Skeletal muscle tissue (tissue), 3 donors: ENCODE measurements at regions not wholly inside any gene's neighbourhood (a gene's known extent, or its start where the extent isn't known, plus 50 kb on each side); places are given as distances from the start of the nearest gene placed in this dataset.

Experiments used
- H3K27ac ChIP-seq: one replicate; pipeline ENCODE4 v1.7.0; 2013; ENCODE audit warnings: mild to moderate bottlenecking, low read depth, low read length, inconsistent platforms
- H3K27me3 ChIP-seq, 3 donors: one replicate each; pipeline ENCODE4 v1.7.0; 2013; ENCODE audit warnings: low read length in 3 of 3; ENCODE audit not compliant: control insufficient read depth in 3 of 3, insufficient read depth in 3 of 3
- H3K36me3 ChIP-seq, 3 donors: one replicate each; pipeline ENCODE4 v1.7.0; 2013; ENCODE audit warnings: low read length in 3 of 3; ENCODE audit not compliant: control insufficient read depth in 3 of 3, insufficient read depth in 3 of 3
- H3K4me1 ChIP-seq, 3 donors: one replicate each; pipeline ENCODE4 v1.7.0; 2013; ENCODE audit warnings: low read length in 3 of 3, mild to moderate bottlenecking in 3 of 3; ENCODE audit not compliant: control insufficient read depth in 3 of 3, insufficient read depth in 3 of 3
- H3K4me3 ChIP-seq, 3 donors: one replicate each; pipeline ENCODE4 v1.7.0; 2013; ENCODE audit warnings: low read length in 3 of 3
- H3K9ac ChIP-seq, 3 donors: one replicate each; pipeline ENCODE4 v1.7.0; 2013; ENCODE audit warnings: low read length in 3 of 3, mild to moderate bottlenecking in 3 of 3, moderate library complexity in 2 of 3, low read depth in 1 of 3
- H3K9me3 ChIP-seq, 3 donors: one replicate each; pipeline ENCODE4 v1.7.0; 2013; ENCODE audit warnings: low read length in 3 of 3; ENCODE audit not compliant: control insufficient read depth in 3 of 3
- donor health status: Osteomylitis.

- no peak overlapping the region for H3K27ac ChIP-seq
- H3K9ac ChIP-seq: no peak overlapping the region
- H3K4me3 ChIP-seq: no peak overlapping the region
- no peaks in the 10 kb centered on the region for H3K4me1 ChIP-seq
- H3K36me3 ChIP-seq: no peaks in the 10 kb centered on the region
- H3K9me3 ChIP-seq: peaks cover 0 to 5% (median 0%) of the 10 kb centered on the region in 3 donors
- peaks cover 44 to 72% (median 64%) of the 10 kb centered on the region in 3 donors for H3K27me3 ChIP-seq
Observed at GRCh38 chr4:1490011-1490653, 83.9 kb upstream of the NKX1-1 start.

DNA sequence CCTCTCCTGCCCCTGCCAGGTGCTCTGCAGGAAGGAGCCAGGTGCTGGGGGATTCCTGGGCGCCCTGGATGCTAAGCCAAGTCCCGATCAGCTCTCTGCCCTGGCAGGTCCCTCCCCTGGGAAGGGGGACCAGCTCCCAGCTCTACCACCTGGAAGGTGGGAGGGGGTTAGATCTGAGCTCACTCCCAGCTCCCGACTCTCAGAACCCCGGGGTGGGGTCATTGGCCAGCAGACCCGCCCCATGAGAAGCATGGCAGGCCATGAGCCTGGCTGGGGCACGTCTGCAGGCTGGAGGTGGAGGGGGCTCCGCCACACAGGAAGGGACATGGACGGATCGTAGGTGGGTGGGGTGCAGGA, 83.4 kb upstream of the NKX1-1 start:
- H3K9ac ChIP-seq: peak overlapping the region in 1 of 3 donors; percentile 43
- H3K27me3 ChIP-seq: peaks cover 41 to 70% (median 60%) of the 10 kb centered on the region in 3 donors
- H3K4me3 ChIP-seq: no peak overlapping the region

DNA sequence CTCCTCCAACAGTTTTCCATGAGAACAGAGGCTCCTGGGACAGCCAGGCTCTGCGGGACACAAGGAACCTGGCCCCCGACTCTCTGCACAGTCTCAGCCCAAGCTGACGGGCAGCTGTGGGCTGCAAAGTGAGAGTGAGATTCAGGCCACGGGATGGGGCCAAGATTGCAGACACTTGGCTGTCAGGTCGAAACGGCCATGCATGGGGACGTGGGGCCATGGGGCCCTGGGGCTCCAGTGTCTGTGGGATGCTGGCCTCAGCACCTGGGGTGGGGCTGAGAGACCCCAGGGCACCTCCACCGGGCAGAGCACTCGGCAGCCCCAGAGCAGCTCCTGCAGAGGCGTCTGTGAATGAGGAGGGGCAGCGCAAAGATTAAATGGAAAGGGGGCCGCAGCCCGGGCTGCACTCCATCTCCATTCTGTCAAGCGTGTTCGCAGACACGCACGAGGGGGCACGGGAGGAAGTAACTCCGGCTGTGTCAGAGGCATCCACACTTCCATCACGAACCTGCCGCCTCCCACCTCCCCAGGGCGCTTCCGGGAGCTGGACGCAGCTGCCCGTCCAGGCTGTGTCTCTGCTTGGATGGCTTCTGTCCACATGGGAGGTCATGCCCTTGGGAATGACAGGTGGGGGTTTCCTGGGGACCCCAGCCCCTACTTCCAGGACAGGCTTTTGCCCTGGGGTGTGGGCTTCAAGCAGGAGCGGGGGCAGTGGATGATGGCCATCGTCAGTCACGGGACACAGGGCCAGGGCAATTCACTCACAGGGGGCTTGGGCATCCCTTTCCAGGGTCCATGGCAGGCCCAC, 82.8 kb upstream of the NKX1-1 start:
- Histone ChIP-seq H3K27me3 (peaks cover 38 to 65% (median 54%) of the 10 kb centered on the region in 3 donors), H3K9me3 (peaks cover 0 to 5% (median 0%) of the 10 kb centered on the region in 3 donors), H3K4me3 (no peak overlapping the region), H3K4me1 (no peaks in the 10 kb centered on the region), H3K27ac (no peak overlapping the region), H3K9ac (peak overlapping the region in 1 of 3 donors; percentile 43), H3K36me3 (no peaks in the 10 kb centered on the region)

More for the DNA sequence above, 83.4 kb upstream of the NKX1-1 start:
- H3K4me1 ChIP-seq: no peaks in the 10 kb centered on the region
- H3K9me3 ChIP-seq: peaks cover 0 to 5% (median 0%) of the 10 kb centered on the region in 3 donors
- no peaks in the 10 kb centered on the region for H3K36me3 ChIP-seq
- no peak overlapping the region for H3K27ac ChIP-seq

DNA sequence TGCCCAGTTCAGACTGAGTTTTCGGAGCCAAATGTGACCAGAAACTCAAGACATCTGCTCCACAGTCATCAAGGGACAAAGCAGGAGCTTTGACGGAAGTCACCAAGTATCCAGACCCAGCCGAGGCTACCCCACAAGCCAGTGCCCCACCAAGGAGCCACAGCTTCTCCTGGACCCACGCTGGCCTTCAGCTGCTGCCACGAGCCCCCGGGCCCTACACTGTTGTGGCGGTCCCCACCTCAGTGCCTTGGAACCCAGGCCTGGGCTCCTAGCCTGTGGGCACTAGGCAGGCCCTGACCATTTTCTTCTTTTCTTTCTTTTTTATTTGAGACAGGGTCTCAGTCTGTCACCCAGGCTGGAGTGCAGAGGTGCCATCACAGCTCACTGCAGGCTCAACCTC, 82.1 kb upstream of the NKX1-1 start:
- no peak overlapping the region for H3K4me3 ChIP-seq
- no peak overlapping the region for H3K27ac ChIP-seq
- H3K9me3 ChIP-seq: peaks cover 0 to 8% (median 0%) of the 10 kb centered on the region in 3 donors
- H3K9ac ChIP-seq: no peak overlapping the region
- peaks cover 32 to 59% (median 49%) of the 10 kb centered on the region in 3 donors for H3K27me3 ChIP-seq
- no peaks in the 10 kb centered on the region for H3K4me1 ChIP-seq
- no peaks in the 10 kb centered on the region for H3K36me3 ChIP-seq

- H3K9ac ChIP-seq: no peak overlapping the region
- no peak overlapping the region for H3K27ac ChIP-seq
- H3K9me3 ChIP-seq: peaks cover 0 to 8% (median 0%) of the 10 kb centered on the region in 3 donors
- no peaks in the 10 kb centered on the region for H3K36me3 ChIP-seq
- H3K4me1 ChIP-seq: no peaks in the 10 kb centered on the region
- H3K4me3 ChIP-seq: no peak overlapping the region
- peaks cover 28 to 54% (median 43%) of the 10 kb centered on the region in 3 donors for H3K27me3 ChIP-seq
Observed at GRCh38 chr4:1487761-1488160, 81.5 kb upstream of the NKX1-1 start.

DNA sequence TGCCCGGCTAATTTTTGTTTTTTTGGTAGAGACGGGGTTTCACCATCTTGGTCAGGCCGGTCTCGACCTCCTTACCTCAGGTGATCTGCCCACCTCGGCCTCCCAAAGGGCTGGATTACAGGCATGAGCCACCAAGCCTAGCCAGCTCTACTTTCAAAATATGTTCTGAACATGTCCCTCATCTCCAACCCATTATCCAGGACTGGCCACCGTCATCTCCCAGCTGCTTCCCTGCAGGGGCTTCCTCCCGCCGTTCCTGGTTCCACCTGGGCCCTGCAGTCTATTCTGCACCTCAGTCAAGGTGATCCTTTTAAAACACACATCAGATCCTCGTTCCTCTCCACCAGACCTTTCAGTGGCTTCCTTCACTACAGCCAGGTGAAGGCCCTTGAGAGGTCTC, 80.9 kb upstream of the NKX1-1 start:
- Histone ChIP-seq H3K9ac (no peak overlapping the region), H3K9me3 (peaks cover 0 to 8% (median 3%) of the 10 kb centered on the region in 3 donors), H3K4me1 (no peaks in the 10 kb centered on the region), H3K27ac (no peak overlapping the region), H3K27me3 (peaks cover 23 to 47% (median 36%) of the 10 kb centered on the region in 3 donors), H3K4me3 (no peak overlapping the region), H3K36me3 (no peaks in the 10 kb centered on the region)

- Histone ChIP-seq H3K36me3 (no peaks in the 10 kb centered on the region), H3K27ac (no peak overlapping the region), H3K9me3 (peaks cover under 1 to 13% (median 7%) of the 10 kb centered on the region in 3 donors)
Observed at GRCh38 chr4:1485280-1485679, 79.0 kb upstream of the NKX1-1 start.

DNA sequence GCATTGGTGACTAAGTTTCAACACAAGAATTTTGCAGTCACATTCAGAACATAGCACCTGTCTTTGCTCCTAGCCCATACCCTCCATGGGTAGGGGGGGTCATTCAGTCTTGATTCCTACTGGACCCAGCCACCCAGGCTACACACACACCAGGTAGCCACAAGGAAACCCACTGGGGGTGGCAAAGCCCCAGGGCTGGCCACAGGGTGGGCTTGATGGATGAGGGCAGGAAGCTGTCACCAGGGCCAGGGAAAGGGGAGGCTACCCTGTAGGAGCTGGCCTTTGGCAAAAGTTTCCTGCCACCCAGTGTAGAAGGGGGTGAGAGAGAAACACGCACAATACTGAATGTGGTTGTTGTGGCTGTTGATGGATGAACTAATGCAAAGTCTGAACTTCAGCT, 74.5 kb upstream of the NKX1-1 start:
- Histone ChIP-seq H3K27me3 (peaks cover 0 to 2% (median 0%) of the 10 kb centered on the region in 3 donors), H3K27ac (no peak overlapping the region), H3K36me3 (no peaks in the 10 kb centered on the region), H3K4me1 (no peaks in the 10 kb centered on the region), H3K4me3 (no peak overlapping the region), H3K9ac (no peak overlapping the region), H3K9me3 (peaks cover 5 to 7% (median 7%) of the 10 kb centered on the region in 3 donors)

More at GRCh38 chr4:1485280-1485679, 79.0 kb upstream of the NKX1-1 start:
- Histone ChIP-seq H3K9ac (no peak overlapping the region), H3K27me3 (peaks cover 9 to 29% (median 20%) of the 10 kb centered on the region in 3 donors), H3K4me3 (no peak overlapping the region), H3K4me1 (no peaks in the 10 kb centered on the region)

- Histone ChIP-seq H3K9me3 (peaks cover 5 to 7% (median 7%) of the 10 kb centered on the region in 3 donors), H3K27me3 (peaks cover 4 to 5% (median 4%) of the 10 kb centered on the region in 3 donors)
Observed at GRCh38 chr4:1479454-1479853, 73.2 kb upstream of the NKX1-1 start.

More at GRCh38 chr4:1479454-1479853, 73.2 kb upstream of the NKX1-1 start:
- no peaks in the 10 kb centered on the region for H3K4me1 ChIP-seq
- no peak overlapping the region for H3K9ac ChIP-seq
- no peak overlapping the region for H3K27ac ChIP-seq
- no peaks in the 10 kb centered on the region for H3K36me3 ChIP-seq
- H3K4me3 ChIP-seq: no peak overlapping the region
